Gastrocnemius medialis (tissue), 4 donors: ENCODE measurements at regions not wholly inside any gene's neighbourhood (a gene's known extent, or its start where the extent isn't known, plus 50 kb on each side); places are given as distances from the start of the nearest gene placed in this dataset.

ENCODE experiments used
- CTCF ChIP-seq, 5 experiments: fragments of 450-650 bp in 3 of 5; fragments of 200-600 bp in 2 of 5; sonication (generic) in 2 of 5; IDR thresholded peaks in 4 of 5; conservative IDR thresholded peaks in 1 of 5; 1 replicate in 4 of 5; 2 replicates in 1 of 5; pipeline ENCODE4 v1.5.1; 2016 to 2019; ENCODE audit warnings: antibody characterized with exemption in 5 of 5, mild to moderate bottlenecking in 3 of 5, moderate library complexity in 3 of 5
- POLR2A ChIP-seq, 2 donors: fragments of 450-650 bp; IDR thresholded peaks; one replicate each; pipeline ENCODE4 v1.6.1; 2017; ENCODE audit warnings: antibody characterized with exemption in 2 of 2, mild to moderate bottlenecking in 2 of 2, moderate library complexity in 2 of 2

DNA sequence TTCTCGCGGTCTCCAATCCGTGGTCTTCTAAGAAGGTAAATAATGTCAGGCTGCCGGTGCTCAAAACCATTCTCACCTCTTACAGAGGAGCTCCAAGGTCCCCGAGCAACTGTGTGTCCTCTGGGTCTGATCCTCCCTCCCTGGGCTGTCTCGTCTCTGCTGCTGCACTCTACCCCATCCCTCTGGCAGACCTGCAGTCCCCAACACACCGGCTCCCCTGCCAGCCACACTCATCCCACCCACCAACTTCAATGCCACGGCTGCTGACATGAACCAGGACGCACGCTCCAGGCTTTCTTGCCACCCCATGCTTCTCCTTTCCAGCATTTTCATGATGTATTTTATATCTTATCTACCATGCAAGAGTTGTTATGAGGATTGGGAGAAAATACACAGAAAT, 559.5 kb upstream of the SALL3 start:
- TF ChIP-seq CTCF (IDR thresholded peaks at IDR 0.05 in 4 of 5, conservative IDR thresholded peaks at IDR 0.05 in 1 of 5), result no peak
- no peak for TF ChIP-seq POLR2A (IDR thresholded peaks at IDR 0.05)
